Endometrial microvascular endothelial cells (primary cell): ENCODE measurements at regions not wholly inside any gene's neighbourhood (a gene's known extent, or its start where the extent isn't known, plus 50 kb on each side); places are given as distances from the start of the nearest gene placed in this dataset.

Experiments
- in situ Hi-C: cut with HindIII; loops from 2 replicates; pipeline ENCODE4 v1.10.0; 2017; ENCODE audit warnings: low sequenced_read_pairs, low pct_unique_long_range_greater_than_20kb; ENCODE audit errors: inconsistent ontology term

GRCh38 chr5:14057289-14057688 is 85.9 kb upstream of the TRIO start:
- in situ Hi-C loops = no loop called here

GRCh38 chr5:14056039-14056438 is 87.1 kb upstream of the TRIO start:
- in situ Hi-C loops = no loop called here

- in situ Hi-C loops = no loop called here
These were observed 87.9 kb upstream of the TRIO start for GRCh38 chr5:14054965-14055963.

GRCh38 chr5:14054111-14054854 is 88.9 kb upstream of the TRIO start:
- in situ Hi-C loops = no loop called here

- in situ Hi-C loops = no loop called here
These were observed 92.3 kb upstream of the TRIO start for GRCh38 chr5:14050821-14051220.

- in situ Hi-C loops = no loop called here
These were observed 94.7 kb upstream of the TRIO start for GRCh38 chr5:14048434-14048833.

- in situ Hi-C loops = no loop called here
These were observed 97.2 kb upstream of the DNAH5 start for GRCh38 chr5:14041528-14042192.

- in situ Hi-C loops = no loop called here
These were observed 96.1 kb upstream of the DNAH5 start for GRCh38 chr5:14040542-14040941.

GRCh38 chr5:14039576-14039975 is 95.1 kb upstream of the DNAH5 start:
- in situ Hi-C loops = no loop called here

GRCh38 chr5:14039063-14039462 is 94.6 kb upstream of the DNAH5 start:
- in situ Hi-C loops = no loop called here

GRCh38 chr5:14038341-14038959 is 94.0 kb upstream of the DNAH5 start:
- in situ Hi-C loops = no loop called here

GRCh38 chr5:14036947-14037346 is 92.5 kb upstream of the DNAH5 start:
- in situ Hi-C loops = no loop called here

- in situ Hi-C loops = no loop called here
These were observed 92.0 kb upstream of the DNAH5 start for GRCh38 chr5:14036514-14036913.

GRCh38 chr5:14035859-14036503 is 91.5 kb upstream of the DNAH5 start:
- in situ Hi-C loops = no loop called here

- in situ Hi-C loops = no loop called here
These were observed 90.5 kb upstream of the DNAH5 start for GRCh38 chr5:14034963-14035362.

- in situ Hi-C loops = no loop called here
These were observed 88.4 kb upstream of the DNAH5 start for GRCh38 chr5:14032918-14033317.

GRCh38 chr5:14028938-14029584 is 84.6 kb upstream of the DNAH5 start:
- in situ Hi-C loops = no loop called here

GRCh38 chr5:14028188-14028587 is 83.7 kb upstream of the DNAH5 start:
- in situ Hi-C loops = no loop called here
